SU-DHL-6 (cell line): ENCODE measurements at regions not wholly inside any gene's neighbourhood (a gene's known extent, or its start where the extent isn't known, plus 50 kb on each side); places are given as distances from the start of the nearest gene placed in this dataset.

Experiments used
- EZH2phosphoT487 ChIP-seq: fragments of 200-600 bp; sonication (generic), shearing (Covaris generic); conservative IDR thresholded peaks from 2 replicates; pipeline ENCODE4 v1.6.1; 2018; ENCODE audit warnings: mild to moderate bottlenecking, antibody characterized with exemption, low read length, moderate library complexity, mixed read lengths
- TF ChIP-seq, protein P1 (sequence below): fragments of 200-600 bp; sonication (generic); IDR thresholded peaks from one replicate; pipeline ENCODE4 v1.5.1; 2017; ENCODE audit warnings: antibody characterized with exemption, mild to moderate bottlenecking, low read length, moderate library complexity; ENCODE audit not compliant: insufficient read depth, poor library complexity, severe bottlenecking

DNA sequence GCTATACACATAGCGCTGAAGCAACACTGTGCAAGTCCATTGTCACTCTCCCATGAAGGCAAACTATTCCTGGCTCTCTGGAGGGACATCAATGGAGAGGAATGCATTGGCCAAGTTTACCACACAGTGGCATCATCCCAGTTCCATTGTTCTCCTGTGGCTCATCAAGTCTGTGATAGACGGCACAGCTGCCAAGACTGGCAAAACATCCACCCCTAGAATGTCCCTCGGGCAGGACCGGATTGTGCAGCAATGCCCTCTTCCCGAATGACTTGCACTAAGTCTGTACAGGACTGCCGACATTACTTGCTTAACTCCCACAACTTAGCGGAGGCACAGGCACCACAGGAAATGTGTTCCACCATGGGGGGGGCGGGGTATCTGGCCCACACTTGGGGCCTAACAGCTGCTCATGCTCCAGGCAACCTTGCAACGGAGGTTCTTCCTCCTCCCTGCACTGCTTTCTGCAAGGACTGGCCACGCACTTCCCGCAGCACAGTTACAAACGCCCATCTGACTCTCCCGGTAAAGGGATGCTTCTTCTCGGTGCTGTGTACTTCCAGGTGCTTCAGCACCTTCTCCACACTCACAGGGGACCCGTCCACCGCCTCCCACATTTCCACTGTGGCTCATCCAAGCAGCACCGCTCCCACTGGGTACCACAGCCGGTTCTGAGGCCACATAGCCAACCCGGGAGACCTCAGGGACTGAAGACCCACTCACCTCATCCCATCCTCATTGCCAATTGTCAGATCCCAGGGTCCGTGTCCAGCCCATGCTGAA is 1309.6 kb upstream of the RAG2 start:
- TF ChIP-seq, protein P1, sequence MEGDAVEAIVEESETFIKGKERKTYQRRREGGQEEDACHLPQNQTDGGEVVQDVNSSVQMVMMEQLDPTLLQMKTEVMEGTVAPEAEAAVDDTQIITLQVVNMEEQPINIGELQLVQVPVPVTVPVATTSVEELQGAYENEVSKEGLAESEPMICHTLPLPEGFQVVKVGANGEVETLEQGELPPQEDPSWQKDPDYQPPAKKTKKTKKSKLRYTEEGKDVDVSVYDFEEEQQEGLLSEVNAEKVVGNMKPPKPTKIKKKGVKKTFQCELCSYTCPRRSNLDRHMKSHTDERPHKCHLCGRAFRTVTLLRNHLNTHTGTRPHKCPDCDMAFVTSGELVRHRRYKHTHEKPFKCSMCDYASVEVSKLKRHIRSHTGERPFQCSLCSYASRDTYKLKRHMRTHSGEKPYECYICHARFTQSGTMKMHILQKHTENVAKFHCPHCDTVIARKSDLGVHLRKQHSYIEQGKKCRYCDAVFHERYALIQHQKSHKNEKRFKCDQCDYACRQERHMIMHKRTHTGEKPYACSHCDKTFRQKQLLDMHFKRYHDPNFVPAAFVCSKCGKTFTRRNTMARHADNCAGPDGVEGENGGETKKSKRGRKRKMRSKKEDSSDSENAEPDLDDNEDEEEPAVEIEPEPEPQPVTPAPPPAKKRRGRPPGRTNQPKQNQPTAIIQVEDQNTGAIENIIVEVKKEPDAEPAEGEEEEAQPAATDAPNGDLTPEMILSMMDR: no peak
- TF ChIP-seq EZH2phosphoT487: no peak
